PFSK-1 (cell line): ENCODE measurements at regions not wholly inside any gene's neighbourhood (a gene's known extent, or its start where the extent isn't known, plus 50 kb on each side); places are given as distances from the start of the nearest gene placed in this dataset.

ENCODE experiments used
- FOXP2 ChIP-seq: optimal IDR thresholded peaks from 2 replicates; pipeline ENCODE3; 2011; ENCODE audit warnings: borderline replicate concordance, control low read depth, inconsistent platforms; ENCODE audit not compliant: insufficient read depth; ENCODE audit errors: extremely low read length, extremely low read depth
- POLR2AphosphoS5 ChIP-seq: IDR thresholded peaks from 2 replicates; pipeline ENCODE4 v1.6.1; 2012; ENCODE audit warnings: low read depth, mild to moderate bottlenecking, control low read depth, low read length, moderate library complexity
- SIN3A ChIP-seq: IDR thresholded peaks from 2 replicates; pipeline ENCODE4 v1.6.1; 2012; ENCODE audit warnings: mild to moderate bottlenecking, low read length, moderate library complexity, borderline replicate concordance; ENCODE audit not compliant: insufficient read depth
- TAF1 ChIP-seq: IDR thresholded peaks from 2 replicates; pipeline ENCODE4 v1.6.1; 2012; ENCODE audit warnings: low read length, control low read depth, borderline replicate concordance; ENCODE audit not compliant: insufficient read depth
- TF ChIP-seq, protein P1 (sequence below), 2 experiments: IDR thresholded peaks; 2 replicates each; pipeline versions ENCODE4 v1.6.1 to v1.8.0; 2011 to 2012; ENCODE audit warnings: low read depth in 2 of 2, low read length in 2 of 2, control low read depth in 1 of 2, inconsistent platforms in 1 of 2, mild to moderate bottlenecking in 1 of 2, moderate library complexity in 1 of 2; ENCODE audit not compliant: insufficient read depth in 1 of 2

DNA sequence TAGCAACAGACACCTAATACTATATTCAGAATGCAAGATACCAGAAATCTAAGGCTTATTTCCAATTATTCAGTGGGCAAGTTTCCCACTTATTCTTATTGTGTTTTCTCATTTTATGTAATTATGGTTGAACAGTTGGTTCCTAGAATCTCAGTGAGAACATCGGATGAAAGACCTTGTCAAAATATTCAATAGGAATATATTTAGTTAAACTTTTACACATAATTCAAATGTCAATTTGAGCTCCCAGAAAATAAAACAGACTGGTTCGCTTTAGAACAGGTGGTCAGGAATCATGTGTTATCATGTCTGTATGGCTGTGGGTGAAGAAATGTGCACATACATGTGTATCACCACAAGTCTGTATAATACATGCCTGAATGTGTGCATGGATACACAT is 447.8 kb downstream of the MED10 start:
- TF ChIP-seq, protein P1, sequence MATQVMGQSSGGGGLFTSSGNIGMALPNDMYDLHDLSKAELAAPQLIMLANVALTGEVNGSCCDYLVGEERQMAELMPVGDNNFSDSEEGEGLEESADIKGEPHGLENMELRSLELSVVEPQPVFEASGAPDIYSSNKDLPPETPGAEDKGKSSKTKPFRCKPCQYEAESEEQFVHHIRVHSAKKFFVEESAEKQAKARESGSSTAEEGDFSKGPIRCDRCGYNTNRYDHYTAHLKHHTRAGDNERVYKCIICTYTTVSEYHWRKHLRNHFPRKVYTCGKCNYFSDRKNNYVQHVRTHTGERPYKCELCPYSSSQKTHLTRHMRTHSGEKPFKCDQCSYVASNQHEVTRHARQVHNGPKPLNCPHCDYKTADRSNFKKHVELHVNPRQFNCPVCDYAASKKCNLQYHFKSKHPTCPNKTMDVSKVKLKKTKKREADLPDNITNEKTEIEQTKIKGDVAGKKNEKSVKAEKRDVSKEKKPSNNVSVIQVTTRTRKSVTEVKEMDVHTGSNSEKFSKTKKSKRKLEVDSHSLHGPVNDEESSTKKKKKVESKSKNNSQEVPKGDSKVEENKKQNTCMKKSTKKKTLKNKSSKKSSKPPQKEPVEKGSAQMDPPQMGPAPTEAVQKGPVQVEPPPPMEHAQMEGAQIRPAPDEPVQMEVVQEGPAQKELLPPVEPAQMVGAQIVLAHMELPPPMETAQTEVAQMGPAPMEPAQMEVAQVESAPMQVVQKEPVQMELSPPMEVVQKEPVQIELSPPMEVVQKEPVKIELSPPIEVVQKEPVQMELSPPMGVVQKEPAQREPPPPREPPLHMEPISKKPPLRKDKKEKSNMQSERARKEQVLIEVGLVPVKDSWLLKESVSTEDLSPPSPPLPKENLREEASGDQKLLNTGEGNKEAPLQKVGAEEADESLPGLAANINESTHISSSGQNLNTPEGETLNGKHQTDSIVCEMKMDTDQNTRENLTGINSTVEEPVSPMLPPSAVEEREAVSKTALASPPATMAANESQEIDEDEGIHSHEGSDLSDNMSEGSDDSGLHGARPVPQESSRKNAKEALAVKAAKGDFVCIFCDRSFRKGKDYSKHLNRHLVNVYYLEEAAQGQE (IDR thresholded peaks at IDR 0.05; ENCODE audit: insufficient read depth in 1 of 2, low read depth in 2 of 2, low read length in 2 of 2) = no peak
- no peak for TF ChIP-seq FOXP2

DNA sequence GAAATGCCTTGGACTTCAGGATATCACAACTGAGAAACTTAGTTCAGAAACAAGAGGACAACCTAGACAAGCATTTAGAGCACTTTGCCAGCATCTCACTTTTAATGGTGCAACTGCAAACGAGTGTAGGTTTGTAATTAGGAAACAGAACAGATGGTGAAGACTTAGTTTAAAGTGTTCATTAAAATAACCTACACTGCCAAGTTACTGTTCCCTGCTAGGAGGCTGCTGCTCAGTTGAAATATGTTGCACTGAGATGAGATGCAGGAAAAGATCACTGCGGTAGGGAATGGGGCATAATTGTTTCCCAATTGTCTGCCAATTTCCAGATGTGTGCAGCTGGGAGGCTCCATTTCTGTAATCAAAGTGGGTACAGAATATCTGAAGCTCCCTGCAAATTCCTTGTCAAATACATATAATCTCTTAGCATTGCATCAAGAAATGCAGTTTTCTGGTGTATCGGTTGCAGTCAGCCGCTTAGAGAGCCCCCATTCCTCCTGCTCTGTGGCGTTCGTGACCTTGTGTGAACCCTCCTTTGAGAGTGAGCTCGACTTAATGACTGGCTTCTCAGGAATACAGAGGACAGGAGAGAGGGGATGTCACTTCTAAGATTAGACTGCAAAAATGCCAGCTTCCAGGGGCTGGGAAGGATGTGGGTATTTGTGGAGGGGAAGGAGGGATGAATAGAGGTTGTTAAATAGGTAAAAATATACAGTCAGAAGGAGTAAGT is 448.9 kb downstream of the MED10 start:
- TF ChIP-seq TAF1 (no peak), SIN3A (no peak), FOXP2 (no peak), POLR2AphosphoS5 (no peak)
- TF ChIP-seq, protein P1 (IDR thresholded peaks at IDR 0.05; ENCODE audit: insufficient read depth in 1 of 2, low read depth in 2 of 2, low read length in 2 of 2) = no peak

DNA sequence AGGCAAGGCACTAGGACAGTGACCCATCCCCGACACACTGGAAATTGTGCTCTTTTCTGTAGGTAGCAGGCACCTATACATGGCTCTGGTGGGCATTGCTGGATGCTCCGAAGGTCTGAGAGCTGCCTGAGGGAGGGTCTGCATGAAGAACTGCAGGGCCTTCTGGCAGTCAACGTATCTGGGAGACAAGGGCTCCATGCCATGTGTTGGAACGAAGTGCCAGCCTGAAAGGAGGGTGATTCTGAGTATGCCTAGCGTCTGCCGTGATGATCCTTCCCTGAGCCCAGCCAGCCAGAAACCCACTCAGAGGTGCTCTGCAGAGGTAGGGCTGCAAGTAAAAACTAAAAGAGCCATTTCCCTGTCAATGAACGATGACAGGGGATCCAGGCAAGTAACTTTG is 453.2 kb downstream of the MED10 start:
- TF ChIP-seq FOXP2 (no peak), SIN3A (no peak), POLR2AphosphoS5 (no peak), TAF1 (no peak)
- TF ChIP-seq, protein P1 (IDR thresholded peaks at IDR 0.05; ENCODE audit: insufficient read depth in 1 of 2, low read depth in 2 of 2, low read length in 2 of 2) = no peak

DNA sequence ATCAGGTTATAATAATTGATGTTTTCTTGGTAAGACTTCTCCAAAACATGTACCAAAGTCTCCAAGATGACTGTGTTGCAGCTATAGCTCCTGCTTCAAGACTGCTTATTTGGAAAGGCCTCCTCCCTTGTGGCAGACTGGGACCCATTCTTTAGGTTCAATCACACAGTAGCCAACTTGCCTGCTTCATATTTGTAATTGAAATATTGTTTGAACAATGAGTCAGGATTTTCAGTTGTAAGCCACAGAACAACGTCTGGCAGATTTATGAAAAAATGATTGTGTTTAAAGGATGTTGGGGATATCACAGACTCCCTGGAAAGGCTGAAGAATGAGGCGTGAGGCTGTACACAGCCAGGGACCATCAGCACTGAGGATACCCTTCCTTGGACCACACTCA is 458.9 kb downstream of the MED10 start:
- TF ChIP-seq, protein P1 (IDR thresholded peaks at IDR 0.05; ENCODE audit: insufficient read depth in 1 of 2, low read depth in 2 of 2, low read length in 2 of 2) = no peak
- no peak for TF ChIP-seq TAF1
- TF ChIP-seq POLR2AphosphoS5 = no peak
- TF ChIP-seq FOXP2 = no peak
- TF ChIP-seq SIN3A = no peak

DNA sequence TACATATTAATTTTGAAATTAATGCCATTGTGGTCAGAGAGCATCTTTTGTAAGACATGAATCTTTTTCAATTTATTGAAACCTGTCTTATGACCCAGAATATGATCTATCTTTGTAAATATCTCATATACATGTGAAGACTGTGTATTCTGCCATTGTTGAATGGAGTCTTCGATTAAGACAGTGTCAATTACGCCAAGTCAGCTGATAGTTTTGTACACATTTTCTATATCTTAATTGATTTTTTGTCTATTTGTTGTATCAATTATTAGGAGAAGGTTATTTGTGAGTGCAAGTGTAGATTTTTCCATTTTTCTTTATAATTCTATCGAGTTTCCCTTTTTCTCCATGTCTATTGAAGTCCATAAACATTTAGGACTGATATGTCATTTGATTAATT is 471.6 kb downstream of the MED10 start:
- TF ChIP-seq, protein P1 (IDR thresholded peaks at IDR 0.05; ENCODE audit: insufficient read depth in 1 of 2, low read depth in 2 of 2, low read length in 2 of 2) = no peak
- TF ChIP-seq SIN3A (no peak), TAF1 (no peak), POLR2AphosphoS5 (no peak), FOXP2 (no peak)
